GM12865 (cell line): ENCODE measurements at regions not wholly inside any gene's neighbourhood (a gene's known extent, or its start where the extent isn't known, plus 50 kb on each side); places are given as distances from the start of the nearest gene placed in this dataset.
"Not testable (repeated sequence)": the region's sequence is repeated elsewhere in the genome, so short reads cannot be mapped to it uniquely, and the experiment has no call there.

Experiments used
- DNase-seq: peaks from one replicate; pipeline ENCODE4 v3.0.0; 2010; ENCODE audit warnings: low read depth
- H3K4me3 ChIP-seq: 2 replicates; pipeline ENCODE4 v1.5.1; 2011; ENCODE audit warnings: mild to moderate bottlenecking, low read depth, low read length, control low read depth
- CTCF ChIP-seq: IDR thresholded peaks from 2 replicates; pipeline ENCODE4 v1.5.1; 2011; ENCODE audit warnings: low read length, control low read depth, low read depth, inconsistent platforms; ENCODE audit not compliant: insufficient read depth; ENCODE audit errors: missing control alignments

GRCh38 chr2:8608411-8608954 lies 73.4 kb upstream of the ID2 start:
- H3K4me3 ChIP-seq, result no peak overlapping the region
- no peak for TF ChIP-seq CTCF
- peak; percentile 64 for DNase-seq

GRCh38 chr2:8609357-8609811 lies 72.5 kb upstream of the ID2 start:
- H3K4me3 ChIP-seq, result no peak overlapping the region
- TF ChIP-seq CTCF, result no peak
- DNase-seq, result no peak

GRCh38 chr2:8610775-8611174 lies 71.1 kb upstream of the ID2 start:
- H3K4me3 ChIP-seq, DNase-seq: not testable (repeated sequence)

GRCh38 chr2:8611246-8611645 lies 70.6 kb upstream of the ID2 start:
- no peak overlapping the region for H3K4me3 ChIP-seq

GRCh38 chr2:8611700-8612099 lies 70.2 kb upstream of the ID2 start:
- TF ChIP-seq CTCF, result no peak
- no peak overlapping the region for H3K4me3 ChIP-seq
- no peak for DNase-seq

More at GRCh38 chr2:8611246-8611645, 70.6 kb upstream of the ID2 start:
- DNase-seq, result no peak
- no peak for TF ChIP-seq CTCF

GRCh38 chr2:8612734-8613179 lies 69.1 kb upstream of the ID2 start:
- no peak overlapping the region for H3K4me3 ChIP-seq
- no peak for TF ChIP-seq CTCF
- DNase-seq, result no peak

GRCh38 chr2:8613207-8613999 lies 68.5 kb upstream of the ID2 start:
- H3K4me3 ChIP-seq, DNase-seq: not testable (repeated sequence)

- H3K4me3 ChIP-seq, result no peak overlapping the region
- no peak for TF ChIP-seq CTCF
- DNase-seq, result no peak
Measured at GRCh38 chr2:8614646-8615045, 67.2 kb upstream of the ID2 start.
